SK-N-SH (cell line): ENCODE measurements at regions not wholly inside any gene's neighbourhood (a gene's known extent, or its start where the extent isn't known, plus 50 kb on each side); places are given as distances from the start of the nearest gene placed in this dataset.

Source experiments
- CTCF ChIA-PET: fragments of 300-600, 350-600 bp; formaldehyde crosslinking; extraction: SDS; loops from one replicate; lab custom pipeline; 2021; lab: Yijun Ruan, JAX
- POLR2A ChIA-PET: fragments of 350-600 bp; sonication (Branson Sonifier 250); formaldehyde crosslinking; extraction: SDS; loops from one replicate; lab custom pipeline; 2020; ENCODE audit warnings: antibody characterized with exemption, inconsistent platforms; lab: Yijun Ruan, JAX
- DNase-seq: peaks from one replicate; pipeline ENCODE4 v3.0.0; 2012
- H2AFZ ChIP-seq: fragments of 200-600 bp; sonication (generic); 2 replicates; pipeline ENCODE4 v1.8.1; 2016; ENCODE audit warnings: antibody characterized with exemption, mild to moderate bottlenecking, low read depth
- H3F3A ChIP-seq: fragments of 200-600 bp; sonication (generic); replicated peaks from 2 replicates; pipeline ENCODE3; 2016; ENCODE audit warnings: antibody characterized with exemption, mild to moderate bottlenecking; ENCODE audit not compliant: insufficient read depth
- H3K27ac ChIP-seq, 2 experiments: fragments of 200-500 bp in 1 of 2; fragments of 200-600 bp in 1 of 2; sonication (Bioruptor generic) in 1 of 2; sonication (generic), shearing (Covaris generic) in 1 of 2; 2 replicates each; pipeline versions ENCODE4 v1.5.1 to v1.6.1; 2014 to 2016; ENCODE audit warnings: low read depth in 2 of 2, inconsistent platforms in 1 of 2, low read length in 1 of 2, mild to moderate bottlenecking in 1 of 2, mixed read lengths in 1 of 2
- H3K27me3 ChIP-seq: fragments of 200-600 bp; sonication (generic), shearing (Covaris generic); 2 replicates; pipeline ENCODE4 v1.6.1; 2016; ENCODE audit warnings: mixed run types; ENCODE audit not compliant: insufficient read depth
- H3K36me3 ChIP-seq, 2 experiments: fragments of 200-500 bp in 1 of 2; fragments of 200-600 bp in 1 of 2; sonication (Bioruptor generic) in 1 of 2; sonication (generic) in 1 of 2; replicated peaks in 1 of 2; 2 replicates each; pipeline versions ENCODE3 to v1.5.1; 2014 to 2016; ENCODE audit warnings: low read length in 1 of 2, mild to moderate bottlenecking in 1 of 2; ENCODE audit not compliant: insufficient read depth in 2 of 2, control insufficient read depth in 1 of 2
- H3K4me1 ChIP-seq, 2 experiments: fragments of 200-500 bp in 1 of 2; fragments of 200-600 bp in 1 of 2; sonication (Bioruptor generic) in 1 of 2; sonication (generic), shearing (Covaris generic) in 1 of 2; 2 replicates each; pipeline versions ENCODE4 v1.5.1 to v1.6.1; 2014 to 2016; ENCODE audit warnings: low read depth in 1 of 2, low read length in 1 of 2, mixed run types in 1 of 2; ENCODE audit not compliant: insufficient read depth in 2 of 2, control insufficient read depth in 1 of 2
- H3K4me2 ChIP-seq: fragments of 200-600 bp; sonication (generic), shearing (Covaris generic); 2 replicates; pipeline ENCODE4 v1.6.1; 2017; ENCODE audit warnings: mixed run types
- H3K4me3 ChIP-seq, 2 experiments: fragments of 200-500 bp in 1 of 2; fragments of 200-600 bp in 1 of 2; sonication (Bioruptor generic) in 1 of 2; sonication (generic), shearing (Covaris generic) in 1 of 2; 2 replicates each; pipeline versions ENCODE4 v1.5.1 to v1.8.1; 2014 to 2016; ENCODE audit warnings: low read depth in 2 of 2, inconsistent platforms in 1 of 2, low read length in 1 of 2, mild to moderate bottlenecking in 1 of 2, mixed read lengths in 1 of 2, moderate library complexity in 1 of 2
- H3K79me2 ChIP-seq: fragments of 200-600 bp; sonication (generic); 2 replicates; pipeline ENCODE4 v1.8.1; 2017; ENCODE audit warnings: mild to moderate bottlenecking; ENCODE audit not compliant: insufficient read depth
- H3K9ac ChIP-seq: fragments of 200-600 bp; sonication (generic); 2 replicates; pipeline ENCODE4 v1.6.1; 2017; ENCODE audit warnings: mixed run types
- H3K9me2 ChIP-seq: fragments of 200-600 bp; sonication (generic); 2 replicates; pipeline ENCODE4 v1.6.1; 2017; ENCODE audit warnings: mixed run types
- H3K9me3 ChIP-seq: fragments of 200-600 bp; sonication (generic); 2 replicates; pipeline ENCODE4 v1.6.1; 2017; ENCODE audit warnings: mixed run types, mild to moderate bottlenecking, moderate library complexity
- H4K20me1 ChIP-seq: fragments of 200-600 bp; sonication (generic); 2 replicates; pipeline ENCODE4 v1.6.1; 2017; ENCODE audit warnings: mild to moderate bottlenecking, mixed run types; ENCODE audit not compliant: insufficient read depth
- CHD2 ChIP-seq: fragments of 150-350 bp; IDR thresholded peaks from 2 replicates; pipeline ENCODE4 v1.6.1; 2018; ENCODE audit warnings: low read length; ENCODE audit not compliant: partially characterized antibody
- CTCF ChIP-seq: fragments of 200-600 bp; sonication (generic); IDR thresholded peaks from 2 replicates; pipeline ENCODE4 v1.6.1; 2017; ENCODE audit warnings: antibody characterized with exemption, mild to moderate bottlenecking, moderate library complexity
- ELF1 ChIP-seq: IDR thresholded peaks from 2 replicates; pipeline ENCODE4 v1.4.0; 2012
- EZH2phosphoT487 ChIP-seq: fragments of 200-600 bp; sonication (generic); IDR thresholded peaks from 2 replicates; pipeline ENCODE4 v1.6.1; 2017; ENCODE audit warnings: low read depth, mixed run types, mild to moderate bottlenecking, antibody characterized with exemption, moderate library complexity, borderline replicate concordance
- FOXJ3 ChIP-seq: sonication (generic); formaldehyde crosslinking; IDR thresholded peaks from 2 replicates; pipeline ENCODE4 v1.5.1; 2020; ENCODE audit warnings: mild to moderate bottlenecking, missing genetic modification reagents
- GABPA ChIP-seq: IDR thresholded peaks from 2 replicates; pipeline ENCODE4 v1.4.0; 2012; ENCODE audit warnings: low read depth, mild to moderate bottlenecking
- GATA2 ChIP-seq: sonication (generic); formaldehyde crosslinking; IDR thresholded peaks from 2 replicates; pipeline ENCODE4 v1.5.0; 2020; ENCODE audit warnings: mild to moderate bottlenecking, missing genetic modification reagents
- NRF1 ChIP-seq: IDR thresholded peaks from 2 replicates; pipeline ENCODE4 v1.6.1; 2012; ENCODE audit warnings: low read depth, mild to moderate bottlenecking, low read length
- PBX3 ChIP-seq: IDR thresholded peaks from 2 replicates; pipeline ENCODE4; 2012
- POLR2AphosphoS5 ChIP-seq: IDR thresholded peaks from 2 replicates; pipeline ENCODE4 v1.6.1; 2012; ENCODE audit warnings: low read depth, low read length
- RAD21 ChIP-seq: IDR thresholded peaks from 2 replicates; pipeline ENCODE4 v1.6.1; 2012; ENCODE audit warnings: mild to moderate bottlenecking, low read length
- REST ChIP-seq: IDR thresholded peaks from 2 replicates; pipeline ENCODE4 v1.6.1; 2012; ENCODE audit warnings: mild to moderate bottlenecking, low read depth, low read length, moderate library complexity
- RXRA ChIP-seq: IDR thresholded peaks from 2 replicates; pipeline ENCODE4 v1.4.0; 2012; ENCODE audit warnings: low read depth, mild to moderate bottlenecking, borderline replicate concordance
- SIN3A ChIP-seq: IDR thresholded peaks from 2 replicates; pipeline ENCODE4 v1.6.1; 2012; ENCODE audit warnings: low read depth, mild to moderate bottlenecking, low read length, moderate library complexity, borderline replicate concordance
- SMC3 ChIP-seq: IDR thresholded peaks from 2 replicates; pipeline ENCODE4 v1.6.1; 2012; ENCODE audit warnings: low read depth, low read length, improper control_type of control experiment
- TCF12 ChIP-seq: IDR thresholded peaks from 2 replicates; pipeline ENCODE4 v1.4.0; 2012
- USF2 ChIP-seq: fragments of 150-350 bp; IDR thresholded peaks from 2 replicates; pipeline ENCODE4 v1.6.1; 2017; ENCODE audit warnings: antibody characterized with exemption, low read length, low read depth, borderline replicate concordance
- YY1 ChIP-seq: IDR thresholded peaks from 2 replicates; pipeline ENCODE4 v1.4.0; 2012; ENCODE audit warnings: low read depth, mild to moderate bottlenecking
- ZBTB33 ChIP-seq: IDR thresholded peaks from 2 replicates; pipeline ENCODE4 v1.4.0; 2012; ENCODE audit warnings: low read depth, borderline replicate concordance
- WGBS: methylation state at CpG from one replicate; pipeline ENCODE4 v1.1.6; 2017; ENCODE audit warnings: low lambda C conversion rate; 5-methylcytosine and 5-hydroxymethylcytosine counted together

- H3K9me2 ChIP-seq = no peaks in the 10 kb centered on the region
- no peaks in the 10 kb centered on the region for H3K36me3 ChIP-seq
- no peaks in the 10 kb centered on the region for H3F3A ChIP-seq
- DNase-seq = no peak
- H3K27me3 ChIP-seq = no peaks in the 10 kb centered on the region
- H4K20me1 ChIP-seq = no peaks in the 10 kb centered on the region
- WGBS = 26% methylated on average over 4 of the region's 4 CpGs
- H3K4me3 ChIP-seq = no peak overlapping the region
- ChIA-PET POLR2A (no interaction called here), CTCF (no interaction called here)
- H3K9me3 ChIP-seq = no peaks in the 10 kb centered on the region
- no peak overlapping the region for H3K9ac ChIP-seq
- no peak overlapping the region for H2AFZ ChIP-seq
- H3K27ac ChIP-seq = no peak overlapping the region
- H3K4me1 ChIP-seq = no peaks in the 10 kb centered on the region
- no peaks in the 10 kb centered on the region for H3K79me2 ChIP-seq
- H3K4me2 ChIP-seq = no peak overlapping the region
- TF ChIP-seq REST = no peak
- no peak for TF ChIP-seq RXRA
- no peak for TF ChIP-seq TCF12
- no peak for TF ChIP-seq YY1
- no peak for TF ChIP-seq NRF1
- no peak for TF ChIP-seq PBX3
- no peak for TF ChIP-seq SIN3A
- TF ChIP-seq GATA2 (CRISPR knock-in tag) = no peak
- no peak for TF ChIP-seq SMC3
- no peak for TF ChIP-seq POLR2AphosphoS5
Measured at GRCh38 chr2:21920721-21921120, 797.0 kb downstream of the TDRD15 start.

GRCh38 chr2:21924640-21925285 lies 801.0 kb downstream of the TDRD15 start:
- H3F3A ChIP-seq = no peaks in the 10 kb centered on the region
- WGBS = 16% methylated on average over 2 of the region's 2 CpGs
- no peaks in the 10 kb centered on the region for H3K79me2 ChIP-seq
- no peak overlapping the region for H3K9ac ChIP-seq
- DNase-seq = no peak
- H3K36me3 ChIP-seq = no peaks in the 10 kb centered on the region
- H3K4me1 ChIP-seq = no peaks in the 10 kb centered on the region
- POLR2A ChIA-PET = no interaction called here
- H3K27ac ChIP-seq = no peak overlapping the region
- H3K4me2 ChIP-seq = no peak overlapping the region
- H3K9me3 ChIP-seq = peaks cover 5% of the 10 kb centered on the region; the same call in 1 of the 2 replicates
- no peaks in the 10 kb centered on the region for H4K20me1 ChIP-seq
- no peaks in the 10 kb centered on the region for H3K27me3 ChIP-seq
- CTCF ChIA-PET = no interaction called here
- no peak overlapping the region for H3K4me3 ChIP-seq
- H3K9me2 ChIP-seq = no peaks in the 10 kb centered on the region
- H2AFZ ChIP-seq = no peak overlapping the region
- no peak for TF ChIP-seq CHD2
- no peak for TF ChIP-seq FOXJ3
- TF ChIP-seq ZBTB33 = no peak
- TF ChIP-seq GABPA = no peak
- no peak for TF ChIP-seq ELF1
- no peak for TF ChIP-seq CTCF
- no peak for TF ChIP-seq RAD21
- TF ChIP-seq USF2 = no peak
- TF ChIP-seq EZH2phosphoT487 = no peak
- TF ChIP-seq GATA2 (CRISPR knock-in tag) = no peak
- TF ChIP-seq SMC3 = no peak
